ENCODE measurements at regions not wholly inside any gene's neighbourhood (a gene's known extent, or its start where the extent isn't known, plus 50 kb on each side); places are given as distances from the start of the nearest gene placed in this dataset.
"Not testable (repeated sequence)": the region's sequence is repeated elsewhere in the genome, so short reads cannot be mapped to it uniquely, and the experiment has no call there.

DNA sequence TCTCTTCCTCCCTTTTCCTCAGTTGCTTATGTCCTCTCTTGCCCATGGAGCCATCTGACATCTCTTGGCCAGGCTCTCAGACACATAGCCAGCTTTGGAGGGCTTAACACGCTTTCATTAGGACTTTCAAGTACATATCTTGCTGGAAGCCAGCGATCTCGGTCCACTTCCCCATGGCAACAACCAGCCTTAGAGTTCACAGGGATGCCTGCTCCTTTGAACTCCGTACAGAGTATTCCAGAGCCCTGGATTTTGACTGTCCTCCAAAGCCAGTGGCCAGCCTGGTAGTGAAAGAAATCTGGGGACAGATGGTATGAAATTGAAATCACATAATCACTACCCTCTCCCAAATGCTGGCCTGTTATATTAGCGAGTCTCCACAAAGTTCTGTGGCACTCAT lies 370.5 kb upstream of the NPVF start:
- Histone ChIP-seq H3K27me3 (replicated peaks; ENCODE audit: control insufficient read depth, insufficient read depth, low read length) (no peaks in the 10 kb centered on the region), H3K36me3 (ENCODE audit: control insufficient read depth, insufficient read depth, low read length) (no peaks in the 10 kb centered on the region), H3K4me3 (replicated peaks; ENCODE audit: low read depth, low read length) (no peak overlapping the region)
- no peak for DNase-seq (ENCODE audit: extremely low read depth, insufficient read length)
- TF ChIP-seq, protein P1, sequence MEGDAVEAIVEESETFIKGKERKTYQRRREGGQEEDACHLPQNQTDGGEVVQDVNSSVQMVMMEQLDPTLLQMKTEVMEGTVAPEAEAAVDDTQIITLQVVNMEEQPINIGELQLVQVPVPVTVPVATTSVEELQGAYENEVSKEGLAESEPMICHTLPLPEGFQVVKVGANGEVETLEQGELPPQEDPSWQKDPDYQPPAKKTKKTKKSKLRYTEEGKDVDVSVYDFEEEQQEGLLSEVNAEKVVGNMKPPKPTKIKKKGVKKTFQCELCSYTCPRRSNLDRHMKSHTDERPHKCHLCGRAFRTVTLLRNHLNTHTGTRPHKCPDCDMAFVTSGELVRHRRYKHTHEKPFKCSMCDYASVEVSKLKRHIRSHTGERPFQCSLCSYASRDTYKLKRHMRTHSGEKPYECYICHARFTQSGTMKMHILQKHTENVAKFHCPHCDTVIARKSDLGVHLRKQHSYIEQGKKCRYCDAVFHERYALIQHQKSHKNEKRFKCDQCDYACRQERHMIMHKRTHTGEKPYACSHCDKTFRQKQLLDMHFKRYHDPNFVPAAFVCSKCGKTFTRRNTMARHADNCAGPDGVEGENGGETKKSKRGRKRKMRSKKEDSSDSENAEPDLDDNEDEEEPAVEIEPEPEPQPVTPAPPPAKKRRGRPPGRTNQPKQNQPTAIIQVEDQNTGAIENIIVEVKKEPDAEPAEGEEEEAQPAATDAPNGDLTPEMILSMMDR (IDR thresholded peaks at IDR 0.05; ENCODE audit: insufficient read depth, low read length, poor library complexity, severe bottlenecking): no peak

DNA sequence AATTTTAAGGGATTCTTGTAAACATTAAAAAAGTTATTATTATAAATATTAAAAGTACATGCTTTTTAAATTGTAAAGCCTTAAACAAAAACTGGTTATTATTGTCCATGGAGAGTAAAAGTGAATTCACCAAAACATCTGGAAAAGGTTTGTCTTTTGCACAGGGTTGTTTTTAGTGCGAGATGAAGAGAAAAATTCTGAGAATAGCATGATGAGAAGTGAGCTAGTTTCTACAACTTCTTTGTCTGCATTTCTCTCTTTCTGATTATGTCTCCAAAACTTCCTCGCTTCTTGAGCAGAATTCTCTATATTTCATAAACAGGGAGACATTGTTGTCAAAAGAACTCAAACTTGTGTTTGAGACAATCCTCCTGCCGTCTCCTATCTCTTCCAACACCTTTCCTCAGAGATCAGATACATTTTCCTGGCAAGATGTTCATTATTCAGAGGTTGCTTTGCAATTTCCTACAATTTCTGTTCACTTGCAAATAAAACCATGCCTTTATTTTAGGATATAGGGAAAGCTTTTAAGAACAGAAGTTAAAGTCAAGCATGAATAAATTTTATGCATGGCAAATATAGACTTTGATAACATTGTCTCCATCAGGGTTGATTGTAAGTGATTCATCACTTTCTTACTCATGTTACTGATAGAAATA lies 372.1 kb upstream of the NPVF start:
- no peak overlapping the region for H3K4me3 ChIP-seq (replicated peaks; ENCODE audit: low read depth, low read length)
- TF ChIP-seq, protein P1 (IDR thresholded peaks at IDR 0.05; ENCODE audit: insufficient read depth, low read length, poor library complexity, severe bottlenecking): no peak
- no peak for DNase-seq (ENCODE audit: extremely low read depth, insufficient read length)
- no peaks in the 10 kb centered on the region for H3K27me3 ChIP-seq (replicated peaks; ENCODE audit: control insufficient read depth, insufficient read depth, low read length)
- H3K36me3 ChIP-seq (ENCODE audit: control insufficient read depth, insufficient read depth, low read length): no peaks in the 10 kb centered on the region

DNA sequence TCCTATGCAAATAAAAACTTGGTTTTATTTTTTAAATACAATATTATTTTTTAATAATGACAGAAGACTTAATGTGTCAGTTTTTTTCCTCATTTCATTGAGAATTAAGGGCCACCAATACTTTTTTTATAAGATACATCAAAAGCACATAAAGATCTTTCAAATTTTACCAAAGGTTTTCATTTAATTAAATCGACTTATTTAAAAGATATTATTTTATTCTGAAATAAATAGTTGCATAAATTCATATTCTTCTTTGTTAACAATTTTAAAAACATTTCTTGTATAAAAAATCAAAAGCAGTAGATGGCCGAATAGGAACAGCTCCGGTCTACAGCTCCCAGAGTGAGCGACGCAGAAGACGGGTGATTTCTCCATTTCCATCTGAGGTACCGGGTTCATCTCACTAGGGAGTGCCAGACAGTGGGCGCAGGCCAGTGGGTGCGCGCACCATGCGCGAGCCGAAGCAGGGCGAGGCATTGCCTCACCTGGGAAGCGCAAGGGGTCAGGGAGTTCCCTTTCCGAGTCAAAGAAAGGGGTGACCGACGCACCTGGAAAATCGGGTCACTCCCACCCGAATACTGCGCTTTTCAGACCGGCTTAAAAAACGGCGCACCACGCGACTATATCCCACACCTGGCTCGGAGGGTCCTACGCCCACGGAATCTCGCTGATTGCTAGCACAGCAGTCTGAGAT lies 374.6 kb upstream of the NPVF start:
- H3K4me3 ChIP-seq (replicated peaks; ENCODE audit: low read depth, low read length); DNase-seq (ENCODE audit: extremely low read depth, insufficient read length); H3K36me3 ChIP-seq (ENCODE audit: control insufficient read depth, insufficient read depth, low read length); H3K27me3 ChIP-seq (replicated peaks; ENCODE audit: control insufficient read depth, insufficient read depth, low read length): not testable (repeated sequence)

DNA sequence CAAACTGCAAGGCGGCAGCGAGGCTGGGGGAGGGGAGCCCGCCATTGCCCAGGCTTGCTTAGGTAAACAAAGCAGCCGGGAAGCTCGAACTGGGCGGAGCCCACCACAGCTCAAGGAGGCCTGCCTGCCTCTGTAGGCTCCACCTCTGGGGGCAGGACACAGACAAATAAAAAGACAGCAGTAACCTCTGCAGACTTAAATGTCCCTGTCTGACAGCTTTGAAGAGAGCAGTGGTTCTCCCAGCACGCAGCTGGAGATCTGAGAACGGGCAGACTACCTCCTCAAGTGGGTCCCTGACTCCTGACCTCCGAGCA lies 375.1 kb upstream of the NPVF start:
- not testable (repeated sequence) for H3K4me3 ChIP-seq (replicated peaks; ENCODE audit: low read depth, low read length); H3K36me3 ChIP-seq (ENCODE audit: control insufficient read depth, insufficient read depth, low read length); DNase-seq (ENCODE audit: extremely low read depth, insufficient read length); H3K27me3 ChIP-seq (replicated peaks; ENCODE audit: control insufficient read depth, insufficient read depth, low read length)

DNA sequence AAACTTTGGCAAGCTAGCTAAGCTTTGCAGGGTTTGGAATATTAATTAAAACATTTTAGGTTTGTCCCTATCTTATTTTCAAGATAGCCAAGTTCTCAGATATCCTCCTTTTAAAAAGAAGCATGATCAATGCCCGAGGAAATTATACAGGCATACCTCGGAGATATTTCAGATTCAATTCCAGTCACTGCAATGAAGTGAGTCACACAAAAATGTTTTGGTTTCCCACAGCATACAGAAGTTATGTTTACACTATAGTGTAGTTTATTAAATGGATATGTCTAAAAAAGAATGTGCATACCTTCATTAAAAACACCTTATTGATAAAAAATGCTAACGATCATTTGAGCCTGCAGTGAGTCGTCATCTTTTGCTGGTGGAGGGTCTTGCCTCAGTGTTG lies 382.9 kb upstream of the NPVF start:
- TF ChIP-seq, protein P1 (IDR thresholded peaks at IDR 0.05; ENCODE audit: insufficient read depth, low read length, poor library complexity, severe bottlenecking): no peak
- Histone ChIP-seq H3K4me3 (replicated peaks; ENCODE audit: low read depth, low read length) (no peak overlapping the region), H3K36me3 (ENCODE audit: control insufficient read depth, insufficient read depth, low read length) (no peaks in the 10 kb centered on the region), H3K27me3 (replicated peaks; ENCODE audit: control insufficient read depth, insufficient read depth, low read length) (peaks cover 2% of the 10 kb centered on the region)
- DNase-seq (ENCODE audit: extremely low read depth, insufficient read length): no peak

DNA sequence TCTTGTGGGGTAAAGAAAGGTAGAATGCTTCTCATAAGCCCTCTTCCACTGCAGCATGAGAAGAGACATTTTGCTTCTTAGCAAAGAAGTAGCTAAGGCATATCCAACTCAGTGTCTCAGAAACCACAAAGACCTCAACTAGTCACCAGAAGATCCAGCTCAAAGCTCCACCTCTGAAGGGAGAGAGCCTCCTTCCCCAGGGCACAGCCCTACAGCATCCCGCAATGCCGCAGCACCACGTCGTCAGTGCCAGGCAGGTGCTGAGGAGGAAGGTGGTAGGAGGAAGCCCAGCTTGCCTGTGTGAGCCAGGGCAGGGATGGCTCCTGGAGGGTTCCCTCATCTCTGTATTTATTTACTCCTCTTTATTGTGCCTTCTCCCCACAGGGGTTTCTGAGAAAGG lies 385.6 kb upstream of the NPVF start:
- TF ChIP-seq, protein P1 (IDR thresholded peaks at IDR 0.05; ENCODE audit: insufficient read depth, low read length, poor library complexity, severe bottlenecking): no peak
- no peak for DNase-seq (ENCODE audit: extremely low read depth, insufficient read length)
- Histone ChIP-seq H3K36me3 (ENCODE audit: control insufficient read depth, insufficient read depth, low read length) (no peaks in the 10 kb centered on the region), H3K27me3 (replicated peaks; ENCODE audit: control insufficient read depth, insufficient read depth, low read length) (peaks cover 2% of the 10 kb centered on the region), H3K4me3 (replicated peaks; ENCODE audit: low read depth, low read length) (no peak overlapping the region)

DNA sequence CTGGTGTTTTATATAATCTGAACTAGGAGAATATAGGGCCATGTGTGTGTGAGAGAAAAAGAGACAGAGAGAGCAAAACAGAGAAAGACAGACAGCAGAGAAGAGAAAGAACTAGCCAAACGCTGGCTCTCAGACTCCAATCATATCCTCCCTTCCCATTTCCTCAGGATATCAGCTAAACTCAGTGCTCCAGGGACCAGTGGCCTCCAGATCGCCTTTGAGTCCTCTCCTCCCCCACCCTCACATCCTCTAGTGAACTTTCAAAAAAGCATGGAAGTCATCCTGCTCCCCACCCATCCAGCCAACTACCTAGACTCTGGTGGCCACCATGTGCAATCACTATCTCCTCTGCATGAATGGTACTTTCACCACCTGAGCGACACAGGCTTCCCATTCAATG lies 386.1 kb upstream of the NPVF start:
- TF ChIP-seq, protein P1 (IDR thresholded peaks at IDR 0.05; ENCODE audit: insufficient read depth, low read length, poor library complexity, severe bottlenecking): no peak
- H3K4me3 ChIP-seq (replicated peaks; ENCODE audit: low read depth, low read length): no peak overlapping the region
- DNase-seq (ENCODE audit: extremely low read depth, insufficient read length): no peak

More for the DNA sequence above, 386.1 kb upstream of the NPVF start:
- Histone ChIP-seq H3K36me3 (ENCODE audit: control insufficient read depth, insufficient read depth, low read length) (no peaks in the 10 kb centered on the region), H3K27me3 (replicated peaks; ENCODE audit: control insufficient read depth, insufficient read depth, low read length) (peaks cover 2% of the 10 kb centered on the region)

Measured in GM06990 (cell line).